Psoas muscle (tissue), 7 donors: ENCODE measurements at regions not wholly inside any gene's neighbourhood (a gene's known extent, or its start where the extent isn't known, plus 50 kb on each side); places are given as distances from the start of the nearest gene placed in this dataset.

ENCODE experiments used
- ATAC-seq, 4 donors: fragments of 200-7000 bp; cut with Tn5 transposase; one replicate each; pipeline ENCODE4 v1.9.1; 2020; ENCODE audit warnings: moderate library complexity in 3 of 4, mild to moderate bottlenecking in 2 of 4
- DNase-seq, 2 donors: peaks; one replicate each; pipeline ENCODE4 v3.0.0-alpha.2; 2020
- H3K27ac ChIP-seq: fragments of 200-600 bp; one replicate; pipeline ENCODE4 v1.8.0; 2022
- H3K27me3 ChIP-seq, 3 donors: fragments of 200-600 bp in 1 of 3; one replicate each; pipeline versions ENCODE4 v1.6.1 to v1.8.0; 2013 to 2022; ENCODE audit warnings: low read length in 2 of 3, mild to moderate bottlenecking in 2 of 3, moderate library complexity in 1 of 3; ENCODE audit not compliant: insufficient read depth in 3 of 3
- H3K36me3 ChIP-seq, 2 donors: fragments of 200-600 bp in 1 of 2; one replicate each; pipeline versions ENCODE4 v1.6.1 to v1.8.0; 2013 to 2022; ENCODE audit warnings: low read depth in 1 of 2, mild to moderate bottlenecking in 1 of 2, moderate library complexity in 1 of 2; ENCODE audit not compliant: insufficient read depth in 1 of 2
- H3K4me1 ChIP-seq: fragments of 200-600 bp; one replicate; pipeline ENCODE4 v1.8.0; 2022
- H3K4me3 ChIP-seq: fragments of 200-600 bp; one replicate; pipeline ENCODE4 v1.8.0; 2022; ENCODE audit warnings: mild to moderate bottlenecking
- H3K9me3 ChIP-seq: fragments of 200-600 bp; one replicate; pipeline ENCODE4 v1.8.0; 2022
- CTCF ChIP-seq: fragments of 200-600 bp; IDR thresholded peaks from one replicate; pipeline ENCODE4 v1.8.0; 2022; ENCODE audit warnings: antibody characterized with exemption
- WGBS, 3 donors: extraction: QIAGEN DNeasy Blood & Tissue Kit; methylation state at CpG; one replicate each; pipeline versions ENCODE4 v1.1.6 to v1.1.7; 2013; 5-methylcytosine and 5-hydroxymethylcytosine counted together
- intact Hi-C, 2 donors: fragments of 100-400 bp; cut with DNase I; formaldehyde crosslinking; loops; one replicate each; pipeline versions ENCODE4 v1.11.0 to v1.14.2; 2022
- donor health status: healthy with polysubstance abuse.
- donor health status: DM: no; HTN: no; CAD: no; lungs with moderate emphysema.
- donor health status: Bipolar disorder and iron deficiency.
- donor health status: healthy.
- donor health status: DM: yes; HTN: yes; CAD: no.
- donor health status: DM: no; HTN: no; CAD: no.
- donor health status: DM: yes; HTN: yes; CAD: no.

DNA sequence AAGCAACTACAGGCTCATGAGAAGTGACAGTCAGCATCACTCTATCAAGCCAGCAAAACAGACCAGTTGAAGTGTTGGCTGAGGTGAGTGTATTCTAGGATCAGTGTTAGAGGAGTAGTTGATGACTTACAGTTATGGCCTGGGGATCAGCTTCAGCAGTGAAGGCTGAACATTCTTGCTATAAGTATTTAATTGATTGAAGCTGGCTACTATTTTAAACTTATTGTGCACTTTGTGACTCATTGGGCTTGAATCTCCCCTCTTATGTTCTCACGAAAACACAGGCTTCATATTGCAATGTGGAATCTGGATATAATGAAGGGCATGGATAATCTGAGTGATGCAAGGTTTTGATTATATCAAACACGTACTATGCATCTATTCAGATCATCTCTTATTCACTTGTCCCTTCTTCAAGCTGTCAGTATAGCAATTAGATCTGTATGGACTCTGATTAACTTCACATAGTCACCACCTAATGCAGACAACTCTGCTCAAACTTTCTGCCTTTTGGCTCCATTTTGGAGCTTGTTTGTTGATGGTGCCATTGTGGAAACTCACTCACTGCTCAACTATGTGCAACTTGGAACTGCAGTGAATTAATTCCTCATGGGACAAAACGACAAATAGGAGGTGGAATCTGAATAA is 309.2 kb downstream of the SLC16A7 start:
- no peaks in the 10 kb centered on the region for H3K27me3 ChIP-seq
- no peak for DNase-seq
- ATAC-seq, result no peak
- H3K27ac ChIP-seq, result no peak overlapping the region
- H3K4me1 ChIP-seq, result no peaks in the 10 kb centered on the region
- TF ChIP-seq CTCF, result no peak
- H3K9me3 ChIP-seq, result no peaks in the 10 kb centered on the region
- H3K4me3 ChIP-seq, result no peak overlapping the region
- intact Hi-C loops, result no loop called here
- 66 to 79% (median 73%) methylated on average over 3 of the region's 3 CpGs for WGBS, 3 donors
- no peaks in the 10 kb centered on the region for H3K36me3 ChIP-seq

- H3K27ac ChIP-seq, result no peak overlapping the region
- TF ChIP-seq CTCF, result no peak
- intact Hi-C loops, result no loop called here
- no peaks in the 10 kb centered on the region for H3K36me3 ChIP-seq
- no peaks in the 10 kb centered on the region for H3K4me1 ChIP-seq
- H3K4me3 ChIP-seq, result no peak overlapping the region
- ATAC-seq (no peak), DNase-seq (no peak)
- WGBS, 3 donors, result 72 to 84% (median 84%) methylated on average over 3 of the region's 3 CpGs
- H3K27me3 ChIP-seq, result no peaks in the 10 kb centered on the region
- no peaks in the 10 kb centered on the region for H3K9me3 ChIP-seq
These were observed 315.7 kb downstream of the SLC16A7 start for GRCh38 chr12:59911516-59911915.

DNA sequence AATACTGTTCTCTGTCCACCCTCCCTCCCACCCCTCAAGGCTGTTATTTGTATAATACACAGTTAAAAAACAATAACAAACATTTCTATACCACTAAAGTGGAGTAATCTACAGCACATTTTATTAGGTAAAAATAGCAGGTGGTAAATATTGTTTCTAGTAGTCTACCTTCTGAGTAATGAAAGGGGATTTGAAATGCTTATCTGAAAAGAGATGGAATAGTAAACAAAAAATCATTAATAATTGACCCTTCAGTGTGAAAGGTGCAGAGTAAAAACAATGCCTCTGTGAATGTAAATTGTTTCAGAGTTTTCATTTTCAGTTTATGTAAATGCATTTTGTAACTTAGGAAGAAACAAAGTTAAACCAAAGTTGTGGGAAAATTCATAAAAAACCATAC is 321.2 kb downstream of the SLC16A7 start:
- intact Hi-C loops, result no loop called here
- H3K36me3 ChIP-seq, result no peaks in the 10 kb centered on the region
- TF ChIP-seq CTCF, result no peak

GRCh38 chr12:59927032-59927431 is 331.2 kb downstream of the SLC16A7 start:
- no peaks in the 10 kb centered on the region for H3K9me3 ChIP-seq
- DNase-seq (no peak), ATAC-seq (no peak)
- no peak overlapping the region for H3K27ac ChIP-seq
- H3K36me3 ChIP-seq, result no peaks in the 10 kb centered on the region
- intact Hi-C loops, result no loop called here
- H3K4me1 ChIP-seq, result no peaks in the 10 kb centered on the region
- H3K27me3 ChIP-seq, result no peaks in the 10 kb centered on the region
- WGBS, 3 donors, result 61 to 82% (median 69%) methylated on average over 1 of the region's 1 CpG
- no peak overlapping the region for H3K4me3 ChIP-seq
- TF ChIP-seq CTCF, result no peak

More for the DNA sequence above, 321.2 kb downstream of the SLC16A7 start:
- no peak for ATAC-seq
- DNase-seq, result no peak
- Histone ChIP-seq H3K4me1 (no peaks in the 10 kb centered on the region), H3K27me3 (no peaks in the 10 kb centered on the region), H3K9me3 (peaks cover 3% of the 10 kb centered on the region), H3K27ac (no peak overlapping the region), H3K4me3 (no peak overlapping the region)

GRCh38 chr12:59928416-59928815 is 332.6 kb downstream of the SLC16A7 start:
- intact Hi-C loops, result no loop called here
- Histone ChIP-seq H3K9me3 (no peaks in the 10 kb centered on the region), H3K27me3 (no peaks in the 10 kb centered on the region), H3K27ac (no peak overlapping the region), H3K4me1 (no peaks in the 10 kb centered on the region), H3K36me3 (no peaks in the 10 kb centered on the region), H3K4me3 (no peak overlapping the region)
- 75 to 83% (median 81%) methylated on average over 1 of the region's 1 CpG for WGBS, 3 donors
- DNase-seq, result no peak
- TF ChIP-seq CTCF, result no peak
- no peak for ATAC-seq
